Frontal cortex (tissue), 3 donors: ENCODE measurements at regions not wholly inside any gene's neighbourhood (a gene's known extent, or its start where the extent isn't known, plus 50 kb on each side); places are given as distances from the start of the nearest gene placed in this dataset.
"Not testable (repeated sequence)": the region's sequence is repeated elsewhere in the genome, so short reads cannot be mapped to it uniquely, and the experiment has no call there.

Experiments used
- DNase-seq, 2 donors: peaks; one replicate each; pipeline ENCODE4 v3.0.0; 2012; ENCODE audit warnings: low spot score in 2 of 2
- FAIRE-seq: peaks from 2 replicates; lab custom pipeline; 2012; peaks lifted over from hg19 to GRCh38; lab: Jason Lieb, UNC
- donor health status: control.
- donor health status: control.
- donor health status: control.

DNA sequence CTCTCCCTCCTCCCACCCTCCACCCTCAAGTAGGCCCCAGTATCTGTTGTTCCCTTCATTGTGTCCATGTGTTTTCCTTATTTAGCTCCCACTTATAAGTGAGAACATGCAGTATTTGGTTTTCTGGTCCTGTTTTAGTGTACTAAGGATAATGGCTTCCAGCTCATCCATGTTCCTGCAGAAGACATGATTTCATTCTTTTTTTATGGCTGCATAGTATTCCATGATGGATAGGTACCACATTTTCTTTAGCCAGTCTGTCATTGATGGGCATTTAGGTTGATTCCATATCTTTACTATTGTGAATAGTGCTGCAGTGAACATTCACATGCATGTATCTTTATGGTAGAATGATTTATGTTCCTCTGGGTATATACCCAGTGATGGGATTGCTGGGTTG is 114.3 kb upstream of the NR3C1 start:
- DNase-seq, FAIRE-seq: not testable (repeated sequence)

- DNase-seq, result no peak
- no peak for FAIRE-seq
Observed at GRCh38 chr5:143516249-143516648, 112.8 kb upstream of the NR3C1 start.

DNA sequence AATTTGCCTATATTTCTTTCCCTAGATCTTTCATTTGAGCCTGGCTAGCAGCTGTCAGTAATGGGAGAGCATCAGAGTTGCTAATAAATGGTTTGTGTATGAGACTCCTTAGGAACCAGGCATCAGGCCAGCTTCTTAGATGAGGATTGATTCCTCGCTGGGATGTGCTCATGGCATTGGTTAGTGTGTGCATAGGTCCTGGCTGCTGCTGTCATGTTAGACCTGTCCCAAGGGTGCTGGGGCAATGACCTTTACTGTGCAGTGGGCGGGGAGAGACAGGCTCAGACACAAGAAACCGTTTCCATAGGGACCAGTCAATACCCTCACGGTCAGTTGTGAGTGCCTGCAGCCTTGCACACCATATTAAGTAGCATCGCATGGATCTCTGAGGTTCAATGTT is 112.3 kb upstream of the NR3C1 start:
- no peak for DNase-seq
- FAIRE-seq, result no peak

DNA sequence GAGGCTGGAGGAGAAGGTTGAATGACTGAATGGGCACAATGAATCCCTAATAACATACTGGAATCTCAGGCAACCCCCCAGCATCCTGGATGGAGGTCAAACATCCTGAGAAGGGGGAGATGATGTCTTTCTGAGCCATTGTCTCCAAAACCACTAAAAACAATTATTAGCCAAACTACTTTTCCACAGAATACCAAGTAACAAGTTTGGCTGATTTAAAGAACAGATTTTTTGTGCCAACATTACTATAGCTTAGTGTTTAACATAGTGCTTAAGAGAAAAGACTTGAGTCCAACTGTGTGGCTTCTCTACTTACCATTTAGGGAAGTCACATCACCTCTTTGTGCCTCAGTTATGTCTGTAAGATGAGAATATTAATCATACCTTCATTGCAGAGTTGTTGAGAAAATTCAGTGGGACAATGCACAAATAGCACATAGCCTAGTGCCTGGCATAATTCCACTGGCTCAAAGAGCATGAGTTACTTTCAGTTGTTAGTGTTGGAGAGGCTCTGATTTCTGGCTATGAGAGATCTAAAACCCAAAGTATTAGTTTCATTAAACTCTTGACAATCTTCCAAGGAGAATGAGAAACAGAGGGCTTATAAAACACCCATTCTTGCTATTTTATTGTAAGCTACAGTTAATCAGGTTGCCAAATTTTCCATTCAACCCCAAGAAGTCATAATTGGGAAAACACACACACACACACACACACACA is 111.3 kb upstream of the NR3C1 start:
- no peak for FAIRE-seq
- no peak for DNase-seq

- FAIRE-seq, result no peak
- no peak for DNase-seq
Observed at GRCh38 chr5:143513720-143514119, 110.2 kb upstream of the NR3C1 start.

DNA sequence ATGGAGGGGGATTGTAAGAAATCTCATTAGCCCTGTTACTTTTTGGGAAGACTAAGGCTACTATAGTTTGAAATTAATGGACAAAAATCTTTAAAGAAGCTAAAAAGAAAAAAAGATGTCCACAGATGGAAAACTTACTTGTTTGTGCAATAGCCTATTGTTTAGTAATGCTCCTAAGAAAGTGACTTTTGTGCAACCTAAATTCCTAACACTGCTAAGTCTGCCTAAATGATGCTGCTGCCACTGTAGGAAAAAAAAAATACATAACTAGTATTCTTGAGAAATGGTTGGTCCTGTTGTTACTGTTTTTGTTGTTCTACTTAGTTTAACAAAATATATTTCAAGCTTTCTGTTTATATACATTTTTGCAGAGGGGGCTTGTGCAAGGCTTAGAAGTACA is 108.2 kb upstream of the NR3C1 start:
- FAIRE-seq, result no peak
- no peak for DNase-seq

DNA sequence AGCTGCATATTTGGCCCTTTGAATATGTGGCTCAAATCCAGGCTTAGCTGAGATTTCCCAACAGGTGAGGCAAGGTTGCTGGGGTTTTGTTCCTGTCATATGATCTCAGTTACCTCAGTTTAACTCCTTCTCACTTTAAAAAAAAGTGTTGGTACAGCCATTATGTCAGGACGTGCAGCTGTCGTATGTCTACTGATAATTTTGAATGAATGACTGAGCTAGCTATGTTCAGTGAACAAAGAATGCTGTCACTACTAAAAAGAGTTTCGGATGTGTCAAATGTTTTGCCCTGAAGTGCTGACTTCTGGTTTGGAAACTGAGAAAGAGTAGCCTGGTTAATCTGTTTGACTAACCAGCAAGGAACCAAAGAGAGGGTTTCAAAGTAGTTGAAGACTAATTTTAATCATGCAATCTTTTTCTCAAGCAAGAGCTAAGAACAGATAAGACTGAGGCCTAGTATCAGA is 106.3 kb upstream of the NR3C1 start:
- DNase-seq (no peak), FAIRE-seq (no peak)

DNA sequence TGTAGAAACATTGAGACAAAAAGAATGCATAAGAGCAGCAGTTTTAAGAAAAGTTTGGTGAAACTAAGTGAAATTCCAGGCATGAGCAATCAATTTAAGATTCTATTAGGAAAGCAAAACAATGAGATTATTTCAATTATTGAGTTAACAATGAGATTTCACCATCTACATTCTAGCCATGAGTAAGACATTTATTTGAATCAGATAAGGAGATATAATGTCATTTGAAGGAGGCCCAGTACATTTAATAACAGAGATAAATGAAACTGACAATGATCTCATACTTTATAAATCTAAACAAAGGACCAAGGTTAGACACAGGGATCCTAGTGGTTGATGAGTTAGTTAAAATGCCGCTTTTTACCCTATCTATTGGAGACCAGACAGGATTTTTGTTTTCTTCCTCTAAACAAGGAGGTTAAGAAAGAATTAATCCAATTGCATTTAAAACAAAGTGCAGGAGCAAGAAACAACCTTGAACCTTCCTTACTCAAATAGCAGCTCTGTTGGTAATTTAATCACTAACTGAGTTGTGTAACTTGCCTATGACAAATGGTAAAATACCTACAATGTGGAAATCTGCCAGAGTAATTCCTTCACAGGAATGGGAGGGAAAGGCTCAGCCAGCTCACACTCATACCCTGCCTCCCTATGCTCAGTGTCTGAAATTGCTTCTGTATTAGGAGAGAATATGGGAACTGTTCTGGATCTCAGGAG is 103.5 kb upstream of the NR3C1 start:
- FAIRE-seq, result no peak

GRCh38 chr5:143505934-143506333 is 102.4 kb upstream of the NR3C1 start:
- FAIRE-seq (no peak), DNase-seq (no peak)

More for the DNA sequence above, 103.5 kb upstream of the NR3C1 start:
- no peak for DNase-seq

DNA sequence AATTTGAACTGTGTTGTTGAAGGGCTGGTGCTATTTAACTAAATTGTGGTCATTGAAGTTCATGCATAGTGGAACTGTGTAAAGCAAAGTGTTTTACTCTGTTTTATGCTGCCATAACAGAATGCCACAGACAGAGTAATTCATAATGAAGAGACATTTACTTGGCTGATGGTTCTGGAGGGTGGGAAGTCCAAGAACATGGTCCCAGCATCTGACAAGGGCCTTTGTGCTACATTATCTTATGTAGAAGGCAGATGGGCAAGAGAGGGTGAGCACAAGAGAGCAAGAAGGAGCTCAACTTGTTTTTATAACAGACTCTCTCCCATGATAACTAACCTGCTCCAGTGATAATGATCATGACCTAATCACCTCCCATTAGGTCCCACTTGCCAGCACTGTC is 101.9 kb upstream of the NR3C1 start:
- FAIRE-seq, result no peak
- DNase-seq, result no peak

GRCh38 chr5:143501310-143502044 is 98.0 kb upstream of the NR3C1 start:
- DNase-seq (no peak), FAIRE-seq (no peak)

- no peak for DNase-seq
- no peak for FAIRE-seq
Observed at GRCh38 chr5:143499480-143500114, 96.1 kb upstream of the NR3C1 start.

GRCh38 chr5:143498821-143499220 is 95.3 kb upstream of the NR3C1 start:
- FAIRE-seq, result no peak

GRCh38 chr5:143497749-143498148 is 94.3 kb upstream of the NR3C1 start:
- no peak for FAIRE-seq
- DNase-seq, result no peak

More at GRCh38 chr5:143498821-143499220, 95.3 kb upstream of the NR3C1 start:
- no peak for DNase-seq

- FAIRE-seq (no peak), DNase-seq (no peak)
Observed at GRCh38 chr5:143496943-143497342, 93.5 kb upstream of the NR3C1 start.

- FAIRE-seq (no peak), DNase-seq (no peak)
Observed at GRCh38 chr5:143495821-143496275, 92.4 kb upstream of the NR3C1 start.

DNA sequence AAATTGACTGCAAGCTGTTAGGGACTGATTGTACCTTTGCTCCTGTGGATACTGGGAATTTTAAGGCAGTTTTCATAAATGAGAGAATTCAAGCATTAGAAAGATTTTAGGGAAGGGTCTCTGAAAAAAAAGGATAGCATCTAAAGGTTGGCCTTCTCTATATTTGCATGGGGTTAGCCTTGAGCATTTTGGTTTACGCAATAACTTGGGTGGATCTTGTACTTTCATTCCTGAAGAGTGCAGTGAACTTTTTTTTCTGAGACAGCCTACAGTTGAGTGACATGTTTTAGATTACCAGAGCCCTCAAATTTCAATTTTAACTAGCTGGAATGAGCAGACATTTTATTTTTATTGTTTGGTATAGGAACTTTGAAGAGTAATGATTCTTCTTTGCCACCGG is 91.6 kb upstream of the NR3C1 start:
- FAIRE-seq (no peak), DNase-seq (no peak)

- DNase-seq, result no peak
- no peak for FAIRE-seq
Observed at GRCh38 chr5:143494595-143494994, 91.1 kb upstream of the NR3C1 start.

- no peak for FAIRE-seq
- no peak for DNase-seq
Observed at GRCh38 chr5:143494162-143494561, 90.7 kb upstream of the NR3C1 start.

GRCh38 chr5:143492783-143493182 is 89.3 kb upstream of the NR3C1 start:
- FAIRE-seq, result no peak
- no peak for DNase-seq
